ENCODE measurements at regions not wholly inside any gene's neighbourhood (a gene's known extent, or its start where the extent isn't known, plus 50 kb on each side); places are given as distances from the start of the nearest gene placed in this dataset.

DNA sequence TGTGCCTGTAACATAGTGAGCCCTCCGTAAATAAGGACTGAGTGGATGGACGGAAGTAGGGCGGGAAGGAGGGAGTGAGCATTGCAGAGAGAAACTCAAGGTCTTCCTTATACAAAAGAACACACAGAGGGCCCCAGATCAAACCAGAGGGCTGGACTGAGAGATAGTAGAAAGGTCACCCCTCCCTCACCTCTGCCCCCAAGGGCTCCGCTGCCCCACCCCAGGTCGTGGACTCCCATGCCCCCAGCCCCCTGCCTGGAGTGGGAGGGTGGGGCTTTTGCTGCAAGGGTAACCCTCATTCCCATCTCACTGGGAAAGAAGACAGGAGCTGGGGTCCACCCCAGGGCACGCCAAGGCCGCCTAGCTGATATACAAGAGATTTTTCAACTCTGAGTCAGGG, 157.0 kb downstream of the MN1 start:
- TF ChIP-seq, protein P1, sequence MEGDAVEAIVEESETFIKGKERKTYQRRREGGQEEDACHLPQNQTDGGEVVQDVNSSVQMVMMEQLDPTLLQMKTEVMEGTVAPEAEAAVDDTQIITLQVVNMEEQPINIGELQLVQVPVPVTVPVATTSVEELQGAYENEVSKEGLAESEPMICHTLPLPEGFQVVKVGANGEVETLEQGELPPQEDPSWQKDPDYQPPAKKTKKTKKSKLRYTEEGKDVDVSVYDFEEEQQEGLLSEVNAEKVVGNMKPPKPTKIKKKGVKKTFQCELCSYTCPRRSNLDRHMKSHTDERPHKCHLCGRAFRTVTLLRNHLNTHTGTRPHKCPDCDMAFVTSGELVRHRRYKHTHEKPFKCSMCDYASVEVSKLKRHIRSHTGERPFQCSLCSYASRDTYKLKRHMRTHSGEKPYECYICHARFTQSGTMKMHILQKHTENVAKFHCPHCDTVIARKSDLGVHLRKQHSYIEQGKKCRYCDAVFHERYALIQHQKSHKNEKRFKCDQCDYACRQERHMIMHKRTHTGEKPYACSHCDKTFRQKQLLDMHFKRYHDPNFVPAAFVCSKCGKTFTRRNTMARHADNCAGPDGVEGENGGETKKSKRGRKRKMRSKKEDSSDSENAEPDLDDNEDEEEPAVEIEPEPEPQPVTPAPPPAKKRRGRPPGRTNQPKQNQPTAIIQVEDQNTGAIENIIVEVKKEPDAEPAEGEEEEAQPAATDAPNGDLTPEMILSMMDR (IDR thresholded peaks at IDR 0.05) = no peak
- no peak for TF ChIP-seq POLR2A (IDR thresholded peaks at IDR 0.05)

Measured in adrenal gland (tissue), 5 donors.